ENCODE measurements at regions not wholly inside any gene's neighbourhood (a gene's known extent, or its start where the extent isn't known, plus 50 kb on each side); places are given as distances from the start of the nearest gene placed in this dataset.

DNA sequence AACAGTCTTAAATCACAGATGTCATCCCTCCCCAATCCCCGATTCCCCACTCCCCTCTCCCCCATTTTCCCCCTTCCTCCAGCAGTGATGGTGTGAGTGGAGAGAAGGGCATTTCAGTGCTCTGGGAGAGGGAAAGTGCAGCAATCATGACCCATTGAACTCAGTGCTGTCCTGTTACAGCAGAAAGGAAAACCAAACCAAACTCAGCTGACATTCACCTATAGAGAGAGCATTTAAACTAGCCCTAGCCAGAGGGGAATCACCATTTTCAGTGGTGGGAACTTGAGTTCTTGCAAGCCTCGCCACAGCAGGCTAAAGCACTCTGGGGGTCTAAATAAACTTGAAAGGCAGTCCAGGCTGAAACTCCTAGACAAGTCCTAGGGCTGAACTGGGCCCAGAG is 129.9 kb upstream of the COL21A1 start:
- DNase-seq = no peak

DNA sequence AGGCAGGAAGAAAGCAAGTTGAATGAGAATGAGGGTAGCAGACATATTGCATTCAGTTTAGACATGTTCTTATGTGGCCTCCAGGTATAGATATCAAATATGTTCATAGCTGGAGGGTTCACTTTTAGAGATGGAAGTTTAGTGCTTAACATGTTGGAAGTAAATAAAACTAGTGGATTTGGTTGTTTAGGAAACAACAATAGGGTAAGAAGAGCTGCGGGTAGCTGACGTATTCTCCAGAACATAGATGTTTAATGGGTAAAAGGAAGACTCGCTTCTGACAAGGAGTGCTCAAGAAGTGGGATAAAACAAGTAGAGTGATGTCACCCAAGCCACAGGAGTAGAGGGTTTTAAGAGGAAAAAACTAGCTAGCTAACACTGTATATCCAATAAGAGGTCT is 128.4 kb upstream of the COL21A1 start:
- DNase-seq = no peak

DNA sequence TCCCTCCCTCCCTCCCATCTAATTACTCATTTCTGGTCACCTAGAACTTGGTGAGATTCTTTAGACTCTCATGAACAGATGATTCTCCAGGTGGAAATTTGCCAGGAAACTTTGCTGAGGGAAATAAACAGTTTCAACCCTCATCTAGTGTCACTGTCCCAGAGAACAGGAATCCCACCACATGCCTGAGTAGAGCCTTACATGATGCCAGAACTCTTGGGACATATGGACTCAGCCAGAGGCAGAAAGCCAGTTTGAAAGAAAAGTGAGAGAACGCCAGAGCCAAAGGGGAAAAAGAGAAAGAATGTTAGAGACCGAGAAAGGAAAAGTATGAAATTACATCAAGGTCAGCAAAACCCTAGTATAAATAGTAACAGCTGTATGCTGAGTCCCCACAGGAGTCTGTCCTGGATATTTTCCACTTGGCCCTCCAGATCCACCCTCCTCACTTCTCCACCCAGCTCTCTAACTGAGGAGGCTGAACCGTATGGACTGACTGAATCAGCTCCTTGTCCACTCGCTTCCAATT is 127.5 kb upstream of the COL21A1 start:
- no peak for DNase-seq

DNA sequence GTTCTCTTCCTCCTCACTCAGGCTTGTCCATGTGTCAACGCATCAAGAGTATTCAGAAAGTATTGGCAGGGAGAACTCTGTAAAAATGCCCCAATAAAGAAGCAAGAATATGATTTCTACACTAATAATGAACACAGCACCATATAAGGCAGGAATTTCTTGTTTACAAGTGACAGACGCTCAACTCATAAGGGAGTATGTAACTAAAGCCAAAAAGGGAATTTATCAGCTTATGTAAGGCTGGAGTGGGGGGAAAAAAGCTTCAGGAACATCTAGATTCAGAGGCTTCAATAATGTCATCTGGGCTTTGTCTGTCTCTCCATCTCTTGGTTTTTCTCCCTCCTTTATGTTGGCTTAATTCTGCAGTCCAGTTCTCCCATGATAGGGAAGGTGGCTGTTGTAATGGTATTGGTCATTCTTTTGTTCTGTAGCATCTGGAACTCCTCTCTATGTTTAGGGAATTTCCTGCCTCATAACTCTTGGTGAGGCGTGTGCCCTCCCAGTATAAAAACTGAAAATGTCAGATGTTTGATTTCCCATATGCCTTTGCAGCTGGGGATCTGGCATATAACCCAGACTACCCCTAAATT is 125.1 kb upstream of the COL21A1 start:
- DNase-seq = no peak

DNA sequence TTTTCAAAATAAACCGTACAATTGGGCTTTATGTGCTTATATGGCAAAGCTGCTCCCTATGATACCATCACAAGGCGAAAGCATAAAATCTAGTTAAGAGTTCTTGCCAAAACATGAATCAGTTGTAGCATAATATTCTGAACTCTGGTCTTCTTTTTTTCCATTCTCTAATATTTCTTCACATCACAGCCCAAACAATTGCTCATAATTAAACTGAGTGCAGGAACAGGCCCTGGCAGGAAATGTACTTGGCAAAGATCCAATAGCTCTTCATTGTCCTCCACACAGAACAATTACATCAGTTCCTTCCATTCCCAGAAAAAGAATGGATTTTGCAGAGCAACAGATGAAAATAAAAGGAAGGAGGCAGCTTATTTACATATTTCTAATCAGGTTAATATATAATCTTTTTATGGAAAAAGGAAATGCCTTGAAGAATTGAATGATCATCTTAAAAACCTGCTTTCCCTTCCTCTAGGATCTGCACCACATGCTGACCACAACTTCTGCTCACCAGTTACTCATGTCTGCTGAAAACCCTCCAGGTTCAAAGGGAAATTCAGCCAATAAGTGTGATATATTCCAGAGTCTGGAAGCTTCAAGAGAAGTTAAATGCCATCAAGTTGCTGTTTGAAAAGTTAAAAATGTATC is 123.3 kb upstream of the COL21A1 start:
- no peak for DNase-seq

DNA sequence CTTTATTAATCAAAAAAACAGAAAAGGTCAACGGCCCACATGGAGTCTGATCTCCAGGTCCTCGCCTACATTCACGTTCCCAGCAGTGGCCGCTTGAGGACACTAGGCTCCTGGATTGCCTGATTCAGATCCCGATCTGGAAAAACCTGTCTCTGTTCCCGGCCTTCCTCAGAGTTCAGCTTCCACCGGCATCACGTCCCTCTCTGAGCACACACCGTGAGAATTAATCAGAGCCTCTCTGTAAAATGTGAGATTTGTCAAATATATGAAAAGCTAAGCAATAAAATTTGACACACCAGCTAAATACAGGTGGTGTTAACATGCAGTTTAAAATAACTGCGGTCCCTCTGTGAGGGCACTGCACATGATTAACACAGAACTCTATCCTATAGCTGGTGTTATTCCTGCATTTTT is 122.8 kb upstream of the COL21A1 start:
- no peak for DNase-seq

DNA sequence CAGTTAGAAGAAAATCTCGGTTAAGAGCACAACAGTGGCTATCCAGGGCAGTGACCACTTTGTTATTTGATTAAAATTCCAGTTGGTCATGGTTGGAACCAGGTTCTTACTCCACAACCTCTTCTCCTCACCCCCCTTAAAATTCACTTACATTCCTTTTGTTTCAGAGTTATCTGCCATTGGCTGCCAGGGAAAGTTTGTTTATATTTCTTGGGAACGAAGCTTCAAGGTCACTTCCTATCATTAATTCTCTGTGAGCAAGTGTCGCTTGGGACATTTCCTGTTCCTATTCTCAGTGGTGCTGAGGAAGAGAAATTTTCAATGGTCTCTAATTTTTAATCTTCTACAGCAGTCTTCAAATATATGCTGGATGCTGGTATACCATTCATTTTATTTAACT is 121.1 kb upstream of the COL21A1 start:
- DNase-seq = no peak

DNA sequence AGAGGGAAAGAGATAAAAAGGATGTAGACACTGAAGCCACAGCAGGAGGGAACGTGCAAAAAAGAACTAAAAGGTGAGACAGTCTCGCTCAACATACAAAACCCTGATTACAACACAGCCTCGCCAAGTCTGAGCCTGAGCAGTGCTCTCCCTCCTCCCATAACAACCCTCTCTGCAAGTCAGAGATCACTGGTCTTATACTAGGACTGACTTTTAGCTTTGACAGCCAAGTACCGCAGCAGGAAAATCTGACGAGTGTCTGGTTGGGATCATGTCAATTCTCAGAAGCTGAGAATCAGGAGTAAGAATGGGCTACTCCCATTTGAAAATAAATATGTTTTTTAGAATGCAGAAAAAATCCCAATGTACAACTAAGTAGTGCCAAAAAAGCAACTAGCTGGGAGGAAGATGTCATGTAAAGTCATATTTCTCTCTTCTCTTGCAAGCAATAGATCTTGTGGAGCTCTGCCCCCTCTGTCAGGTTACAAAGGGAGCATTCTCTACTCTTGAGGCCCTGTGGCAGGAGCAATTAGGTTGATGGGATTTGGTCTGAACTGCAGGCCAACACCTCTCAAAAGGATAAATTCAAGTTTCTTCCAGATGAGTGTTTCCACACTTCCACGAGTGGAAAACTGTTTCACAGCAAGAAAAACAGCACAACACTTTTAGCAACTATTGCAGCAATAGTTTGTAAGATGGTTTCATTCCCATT is 118.9 kb upstream of the COL21A1 start:
- DNase-seq = no peak

DNA sequence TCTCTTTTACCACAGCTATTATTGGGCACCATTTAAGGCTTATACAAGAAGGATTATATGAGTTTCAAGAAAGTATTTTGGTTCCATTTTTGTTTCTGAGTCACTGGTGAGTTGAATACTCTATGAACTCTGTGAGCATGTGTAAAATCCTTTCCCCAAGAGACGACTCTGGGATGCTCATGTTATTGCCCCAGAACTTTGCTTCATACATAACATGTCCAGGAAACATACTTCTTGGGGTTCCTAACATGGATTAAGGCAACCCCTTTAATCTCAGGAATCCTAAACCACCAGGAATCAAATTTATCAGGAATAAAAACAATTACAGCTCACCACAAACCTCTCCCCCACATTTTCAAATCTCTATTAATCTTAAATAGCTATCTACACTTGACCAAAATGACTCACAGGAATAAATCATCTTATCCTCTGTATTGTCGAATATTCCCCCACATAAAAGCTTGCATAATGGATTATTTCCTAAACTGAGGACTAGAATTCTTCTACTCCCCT is 117.5 kb upstream of the COL21A1 start:
- DNase-seq = no peak

DNA sequence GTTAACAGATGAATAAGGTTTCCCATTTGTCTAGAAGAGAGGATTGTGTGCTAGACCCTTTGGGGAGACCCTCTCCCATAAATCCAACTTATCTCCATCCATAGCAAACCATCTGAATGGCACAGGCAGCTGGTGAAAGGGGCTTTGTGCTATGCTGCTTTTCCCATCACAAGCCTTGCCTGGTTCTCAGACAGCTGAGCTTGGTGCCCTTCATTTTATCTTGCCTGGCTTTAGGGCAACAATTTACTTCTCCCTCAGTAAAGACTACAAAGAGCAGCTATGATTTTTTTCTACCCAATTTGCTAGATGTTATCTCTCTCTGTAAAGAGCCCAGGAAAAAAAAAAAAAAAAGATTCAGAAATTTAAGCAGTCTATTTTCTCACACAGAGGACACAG is 117.0 kb upstream of the COL21A1 start:
- DNase-seq = no peak

DNA sequence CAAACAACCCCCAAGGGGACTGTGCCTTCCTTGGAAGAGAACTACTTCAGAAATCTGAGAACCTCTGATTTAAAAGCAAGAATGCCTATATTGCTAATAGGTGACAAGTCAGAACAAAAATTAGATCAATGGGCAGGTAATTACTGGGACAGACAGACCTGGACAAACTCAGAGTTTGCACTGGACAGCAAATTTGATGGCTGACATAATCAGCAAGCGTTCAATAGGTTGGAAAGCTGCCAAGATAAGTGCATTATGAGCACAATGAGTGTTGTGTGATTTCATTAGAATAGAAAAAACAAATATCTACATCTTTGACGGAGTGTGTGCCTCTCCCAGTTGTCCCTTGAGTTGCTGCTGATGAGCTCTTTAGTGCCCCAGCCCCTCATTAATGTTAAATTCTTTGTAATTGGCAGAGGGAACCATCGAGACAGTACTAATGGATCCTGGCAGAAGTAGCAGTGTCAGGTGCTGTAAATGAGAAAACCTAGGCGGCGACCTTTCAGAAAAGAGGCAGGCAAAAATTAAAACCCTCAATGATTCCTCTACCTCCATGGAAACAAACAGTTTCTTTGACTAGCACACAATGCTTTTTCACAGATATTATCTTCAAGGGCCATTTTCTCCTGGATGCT is 116.5 kb upstream of the COL21A1 start:
- DNase-seq = no peak

DNA sequence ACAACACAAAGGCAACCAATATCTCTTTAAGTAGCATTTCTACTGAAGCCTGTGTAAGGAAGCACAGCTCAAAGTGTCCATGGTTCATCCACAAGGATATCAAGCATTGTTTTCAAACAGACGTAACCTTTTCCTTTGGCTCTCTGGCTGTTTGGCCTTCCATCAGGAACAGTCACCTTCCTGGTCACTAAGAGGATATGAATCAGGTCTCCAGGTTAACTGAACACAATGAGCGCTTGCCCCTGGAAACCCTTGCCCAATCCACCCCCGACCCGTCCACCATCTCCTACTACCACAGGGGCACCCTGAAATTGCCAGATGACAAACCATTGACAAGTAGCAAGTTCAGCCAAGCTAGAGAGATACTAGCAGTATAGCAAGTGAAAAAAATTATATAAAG is 114.4 kb upstream of the COL21A1 start:
- no peak for DNase-seq

DNA sequence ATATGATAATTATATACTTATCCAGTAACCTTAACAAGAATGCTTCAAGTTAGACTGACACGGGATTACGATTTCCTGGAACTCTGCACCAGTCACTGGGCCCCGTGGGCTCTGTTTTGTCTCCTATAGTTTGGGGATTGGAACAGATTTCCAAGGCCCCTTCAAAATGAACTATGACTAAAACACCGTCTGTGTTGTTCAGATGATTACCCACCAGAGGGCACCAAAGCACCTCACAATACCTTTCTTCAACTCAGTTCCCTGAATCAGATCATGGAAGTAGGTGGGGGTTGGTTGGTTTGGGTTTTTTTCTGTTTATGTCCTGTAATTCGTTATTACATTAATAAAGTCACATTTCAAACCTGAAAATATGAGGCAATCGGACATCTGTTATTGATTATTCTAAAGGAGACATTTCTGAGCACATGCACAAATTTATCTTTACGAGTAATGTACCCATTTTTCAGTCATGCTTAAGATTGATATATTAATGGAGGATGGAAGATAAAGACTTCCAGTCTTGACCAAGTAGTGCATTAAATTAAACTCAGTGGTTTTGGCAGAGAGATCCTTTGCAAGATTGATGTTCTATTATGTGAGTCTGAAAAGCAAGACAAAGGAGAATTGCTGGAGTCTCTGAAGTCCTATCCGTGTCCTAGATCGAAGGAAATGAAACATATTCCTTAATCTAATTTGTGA is 112.0 kb upstream of the COL21A1 start:
- peak; percentile 64 for DNase-seq

DNA sequence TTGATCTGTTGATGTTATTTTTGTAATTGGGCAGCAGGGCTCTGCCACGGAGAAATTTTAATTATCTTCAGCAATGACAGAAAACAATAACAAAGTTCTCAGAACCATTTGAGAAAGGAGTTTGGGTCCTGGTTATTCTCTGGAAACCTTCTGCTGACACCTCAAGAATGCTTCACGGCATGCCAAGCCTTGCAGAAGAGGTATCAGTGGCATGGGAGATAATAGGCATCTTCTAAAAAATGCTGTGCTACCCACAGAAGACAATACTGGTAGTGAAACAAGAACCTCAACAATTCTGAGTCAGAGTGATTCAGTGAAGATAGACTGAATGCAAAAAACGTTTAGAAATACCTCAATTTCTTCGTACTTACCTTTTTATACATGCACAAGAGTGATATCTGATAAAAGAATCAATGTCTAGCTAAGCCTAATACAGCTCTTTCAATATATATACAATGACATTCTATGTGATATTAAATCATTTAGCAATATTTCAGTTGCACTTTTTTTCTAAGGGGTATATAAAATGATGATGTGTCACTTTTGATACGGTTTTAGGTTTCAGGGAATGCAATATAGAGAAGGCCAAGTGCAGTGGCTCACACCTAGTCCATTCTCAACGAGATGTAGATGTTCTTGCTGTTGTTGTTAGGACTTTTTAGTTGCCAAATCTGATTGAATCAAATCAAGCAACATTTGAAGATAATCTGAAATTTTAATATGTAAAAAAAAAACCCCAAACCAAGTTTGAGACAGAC is 110.4 kb upstream of the COL21A1 start:
- no peak for DNase-seq

DNA sequence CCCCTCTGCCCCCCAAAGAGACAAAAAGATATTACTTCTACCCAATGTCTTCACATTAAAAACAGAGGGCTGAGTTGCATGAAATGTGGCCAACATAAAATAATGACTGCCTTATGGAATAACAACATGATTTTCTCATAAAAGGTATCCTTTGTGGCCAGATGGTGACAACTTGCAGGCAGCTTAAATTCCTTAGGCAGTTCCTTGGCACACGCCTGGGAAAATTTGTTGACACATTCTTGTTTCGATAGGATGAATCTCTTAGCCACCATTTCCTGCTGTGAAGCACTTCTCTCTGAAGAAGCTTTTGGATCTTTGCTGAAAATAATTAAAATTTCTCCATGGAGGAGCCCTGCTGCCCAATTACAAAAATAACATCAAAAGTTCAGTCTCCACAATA is 109.0 kb upstream of the COL21A1 start:
- DNase-seq = no peak

DNA sequence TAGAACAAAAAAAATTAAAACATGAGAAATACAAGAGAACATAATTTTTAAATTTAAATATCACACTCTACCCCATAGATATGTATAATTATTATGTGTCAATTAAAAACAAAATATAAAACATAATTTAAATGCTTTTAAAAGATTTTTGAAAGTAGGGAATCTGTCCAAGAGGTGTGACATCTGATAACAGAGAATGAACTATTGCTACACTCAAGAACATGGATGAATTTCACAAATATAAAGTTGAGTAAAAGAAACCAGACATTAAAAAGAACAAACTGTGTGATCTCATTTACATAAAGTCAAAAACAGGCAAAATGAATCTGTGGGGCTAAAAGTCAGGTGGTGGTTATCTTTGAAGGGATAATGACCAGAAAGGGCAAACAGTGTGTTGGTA is 106.5 kb upstream of the COL21A1 start:
- DNase-seq = no peak

DNA sequence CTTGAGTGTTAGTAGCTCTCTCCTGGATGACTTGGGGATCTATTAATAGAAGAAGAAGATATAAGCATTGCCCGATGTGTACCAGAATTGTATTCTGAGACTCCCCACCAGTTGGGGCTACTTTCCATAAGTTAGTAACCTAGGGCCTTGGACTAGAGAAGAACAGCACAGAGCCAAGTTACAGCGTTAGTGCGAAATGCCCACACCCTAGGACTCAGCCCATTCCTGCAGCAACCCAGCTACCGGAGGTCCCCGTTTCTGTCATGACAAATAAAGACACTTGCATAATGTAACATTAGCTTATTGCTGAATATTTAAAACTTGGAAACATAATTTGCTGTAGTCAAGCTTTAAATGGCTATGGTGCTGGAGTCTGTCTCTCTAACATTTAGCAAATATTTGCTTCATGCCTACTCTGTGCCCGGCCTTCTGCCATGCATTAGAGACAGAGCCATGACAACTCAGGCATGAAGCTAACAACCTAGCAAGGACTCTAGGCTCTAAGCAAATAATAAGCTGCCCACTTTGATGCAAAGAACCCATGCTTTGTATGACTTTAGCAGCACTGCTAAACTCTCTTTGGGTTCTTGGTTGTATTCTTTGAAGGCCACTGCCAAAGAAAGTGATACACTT is 103.4 kb upstream of the COL21A1 start:
- DNase-seq = no peak

DNA sequence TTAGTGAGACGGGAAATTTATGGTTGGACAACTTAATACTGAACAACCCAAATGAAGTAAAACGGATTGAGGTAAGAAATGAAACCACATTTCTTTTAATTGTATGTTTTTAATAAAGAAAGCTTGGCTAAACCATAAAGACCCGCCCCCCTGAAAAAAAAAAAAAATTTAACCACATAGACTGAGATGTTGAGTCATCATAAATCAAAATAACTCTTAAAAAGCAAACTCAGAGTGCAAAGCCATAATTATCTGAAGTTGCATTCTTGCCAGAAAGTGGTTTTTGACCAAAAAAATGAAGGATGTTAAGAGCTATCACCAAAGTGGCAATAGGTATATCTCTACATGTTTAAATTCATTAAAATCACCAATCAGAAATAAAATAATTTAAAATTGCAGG is 101.8 kb upstream of the COL21A1 start:
- no peak for DNase-seq

DNA sequence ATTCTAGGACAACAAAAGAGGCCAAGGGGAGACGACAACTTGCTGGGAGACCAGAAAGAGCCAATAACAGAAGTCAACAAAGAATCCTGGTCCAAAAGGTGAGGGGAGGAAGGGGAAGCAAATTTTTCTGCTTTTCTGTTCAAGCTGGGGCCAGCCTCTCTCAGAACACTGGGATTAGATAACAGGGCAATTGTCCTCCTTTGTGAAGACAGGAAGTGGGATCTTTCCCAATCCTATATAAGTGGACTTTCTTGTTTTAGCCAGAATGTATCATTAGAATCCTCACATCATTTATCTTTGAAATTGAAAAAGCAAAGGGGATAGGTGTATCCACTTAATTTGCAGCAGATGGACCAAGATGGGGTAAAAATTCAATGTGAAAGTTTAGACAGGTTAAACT is 101.2 kb upstream of the COL21A1 start:
- no peak for DNase-seq

DNA sequence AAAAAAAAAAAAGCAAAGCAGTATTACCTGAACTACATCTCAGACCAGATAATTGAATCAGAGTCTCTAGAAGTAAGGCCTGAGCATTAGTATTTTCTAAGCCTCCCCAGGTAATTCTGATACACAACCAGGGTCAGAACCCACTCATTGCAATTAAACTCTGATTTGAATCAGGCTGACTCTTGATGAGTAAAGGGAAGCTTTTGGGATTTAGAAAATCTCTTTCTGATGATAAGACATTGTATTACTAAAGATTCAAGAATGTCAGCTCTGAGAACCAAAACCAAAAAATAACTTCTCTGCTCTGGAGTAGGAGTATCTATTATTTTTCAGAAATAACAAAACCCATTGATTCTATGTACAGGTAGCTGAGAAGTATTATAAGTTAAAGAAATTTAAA is 100.1 kb upstream of the COL21A1 start:
- no peak for DNase-seq

DNA sequence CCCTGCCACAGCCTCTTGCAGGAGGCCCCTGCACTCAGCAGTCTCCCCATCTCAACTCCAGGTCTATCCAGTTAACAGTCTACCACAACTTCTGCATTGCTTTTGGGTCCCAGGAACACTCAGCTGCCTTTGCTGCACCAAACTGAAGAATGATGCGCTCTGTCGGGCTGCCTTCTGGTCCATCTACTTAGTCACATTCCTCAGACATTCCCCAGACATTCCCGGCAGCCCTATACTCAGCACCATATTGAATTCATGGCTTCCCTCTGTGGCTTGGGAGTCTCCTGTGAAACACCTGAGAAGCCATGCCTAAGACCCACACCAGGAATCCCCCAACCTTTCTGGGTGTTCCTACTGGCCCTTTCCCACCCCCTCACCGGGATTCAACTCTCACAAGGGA is 99.6 kb upstream of the COL21A1 start:
- no peak for DNase-seq
